Neural cell (in vitro differentiated cells): ENCODE measurements at regions not wholly inside any gene's neighbourhood (a gene's known extent, or its start where the extent isn't known, plus 50 kb on each side); places are given as distances from the start of the nearest gene placed in this dataset.
A peak's percentile ranks its signal among the peaks of the same experiment; 100 is the strongest.

Source experiments
- EP300 ChIP-seq: fragments of 450-650 bp; conservative IDR thresholded peaks from 2 replicates; pipeline ENCODE4 v1.6.1; 2014; ENCODE audit warnings: antibody characterized with exemption, mild to moderate bottlenecking, moderate library complexity; ENCODE audit not compliant: poor library complexity, severe bottlenecking
- EZH2 ChIP-seq: fragments of 200-600, 300-800 bp; shearing (Covaris generic), sonication (generic); IDR thresholded peaks from 2 replicates; pipeline ENCODE4 v1.6.1; 2014; ENCODE audit warnings: antibody characterized with exemption, low read length, borderline replicate concordance, mild to moderate bottlenecking; ENCODE audit not compliant: insufficient read depth, poor library complexity, severe bottlenecking
- POLR2AphosphoS5 ChIP-seq: IDR thresholded peaks from 2 replicates; pipeline ENCODE4 v1.6.1; 2012
- RAD21 ChIP-seq: fragments of 450-650 bp; conservative IDR thresholded peaks from 2 replicates; pipeline ENCODE4 v1.6.1; 2014; ENCODE audit warnings: antibody characterized with exemption, mild to moderate bottlenecking, moderate library complexity
- TAF1 ChIP-seq: IDR thresholded peaks from 2 replicates; pipeline ENCODE4 v1.6.1; 2012; ENCODE audit warnings: low read depth
- TF ChIP-seq, protein P1 (sequence below): fragments of 450-650 bp; IDR thresholded peaks from 2 replicates; pipeline ENCODE4 v1.5.1; 2014; ENCODE audit warnings: antibody characterized with exemption, mild to moderate bottlenecking, moderate library complexity; ENCODE audit not compliant: poor library complexity, severe bottlenecking
- TF ChIP-seq, protein P2 (sequence below): IDR thresholded peaks from 2 replicates; pipeline ENCODE4 v1.6.1; 2012; ENCODE audit warnings: borderline replicate concordance

DNA sequence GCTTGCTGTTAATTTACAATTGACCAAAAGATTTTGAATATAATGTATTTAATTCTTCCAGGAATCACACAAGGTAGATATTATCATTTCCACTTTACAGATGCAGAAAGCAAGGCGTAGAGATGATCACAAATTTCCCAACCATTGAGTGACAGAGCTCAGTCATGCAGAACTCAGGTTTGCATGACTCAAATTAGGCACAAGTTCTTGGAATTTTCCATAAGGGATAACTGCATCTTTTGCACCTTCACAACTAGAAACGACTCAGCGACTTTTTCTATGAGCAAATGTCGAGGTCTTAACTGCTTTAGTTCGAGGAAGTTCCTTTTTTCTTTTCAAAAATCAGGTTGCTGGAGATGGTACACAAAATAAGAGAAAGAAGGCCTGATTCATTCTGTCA, 265.5 kb upstream of the PAPPA start:
- TF ChIP-seq, protein P1, sequence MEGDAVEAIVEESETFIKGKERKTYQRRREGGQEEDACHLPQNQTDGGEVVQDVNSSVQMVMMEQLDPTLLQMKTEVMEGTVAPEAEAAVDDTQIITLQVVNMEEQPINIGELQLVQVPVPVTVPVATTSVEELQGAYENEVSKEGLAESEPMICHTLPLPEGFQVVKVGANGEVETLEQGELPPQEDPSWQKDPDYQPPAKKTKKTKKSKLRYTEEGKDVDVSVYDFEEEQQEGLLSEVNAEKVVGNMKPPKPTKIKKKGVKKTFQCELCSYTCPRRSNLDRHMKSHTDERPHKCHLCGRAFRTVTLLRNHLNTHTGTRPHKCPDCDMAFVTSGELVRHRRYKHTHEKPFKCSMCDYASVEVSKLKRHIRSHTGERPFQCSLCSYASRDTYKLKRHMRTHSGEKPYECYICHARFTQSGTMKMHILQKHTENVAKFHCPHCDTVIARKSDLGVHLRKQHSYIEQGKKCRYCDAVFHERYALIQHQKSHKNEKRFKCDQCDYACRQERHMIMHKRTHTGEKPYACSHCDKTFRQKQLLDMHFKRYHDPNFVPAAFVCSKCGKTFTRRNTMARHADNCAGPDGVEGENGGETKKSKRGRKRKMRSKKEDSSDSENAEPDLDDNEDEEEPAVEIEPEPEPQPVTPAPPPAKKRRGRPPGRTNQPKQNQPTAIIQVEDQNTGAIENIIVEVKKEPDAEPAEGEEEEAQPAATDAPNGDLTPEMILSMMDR: no peak
- TF ChIP-seq EZH2 (no peak), POLR2AphosphoS5 (no peak), RAD21 (no peak), TAF1 (no peak), EP300 (peak; percentile 71)
- TF ChIP-seq, protein P2, sequence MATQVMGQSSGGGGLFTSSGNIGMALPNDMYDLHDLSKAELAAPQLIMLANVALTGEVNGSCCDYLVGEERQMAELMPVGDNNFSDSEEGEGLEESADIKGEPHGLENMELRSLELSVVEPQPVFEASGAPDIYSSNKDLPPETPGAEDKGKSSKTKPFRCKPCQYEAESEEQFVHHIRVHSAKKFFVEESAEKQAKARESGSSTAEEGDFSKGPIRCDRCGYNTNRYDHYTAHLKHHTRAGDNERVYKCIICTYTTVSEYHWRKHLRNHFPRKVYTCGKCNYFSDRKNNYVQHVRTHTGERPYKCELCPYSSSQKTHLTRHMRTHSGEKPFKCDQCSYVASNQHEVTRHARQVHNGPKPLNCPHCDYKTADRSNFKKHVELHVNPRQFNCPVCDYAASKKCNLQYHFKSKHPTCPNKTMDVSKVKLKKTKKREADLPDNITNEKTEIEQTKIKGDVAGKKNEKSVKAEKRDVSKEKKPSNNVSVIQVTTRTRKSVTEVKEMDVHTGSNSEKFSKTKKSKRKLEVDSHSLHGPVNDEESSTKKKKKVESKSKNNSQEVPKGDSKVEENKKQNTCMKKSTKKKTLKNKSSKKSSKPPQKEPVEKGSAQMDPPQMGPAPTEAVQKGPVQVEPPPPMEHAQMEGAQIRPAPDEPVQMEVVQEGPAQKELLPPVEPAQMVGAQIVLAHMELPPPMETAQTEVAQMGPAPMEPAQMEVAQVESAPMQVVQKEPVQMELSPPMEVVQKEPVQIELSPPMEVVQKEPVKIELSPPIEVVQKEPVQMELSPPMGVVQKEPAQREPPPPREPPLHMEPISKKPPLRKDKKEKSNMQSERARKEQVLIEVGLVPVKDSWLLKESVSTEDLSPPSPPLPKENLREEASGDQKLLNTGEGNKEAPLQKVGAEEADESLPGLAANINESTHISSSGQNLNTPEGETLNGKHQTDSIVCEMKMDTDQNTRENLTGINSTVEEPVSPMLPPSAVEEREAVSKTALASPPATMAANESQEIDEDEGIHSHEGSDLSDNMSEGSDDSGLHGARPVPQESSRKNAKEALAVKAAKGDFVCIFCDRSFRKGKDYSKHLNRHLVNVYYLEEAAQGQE: no peak
